HG02642 (cell line): ENCODE measurements at regions not wholly inside any gene's neighbourhood (a gene's known extent, or its start where the extent isn't known, plus 50 kb on each side); places are given as distances from the start of the nearest gene placed in this dataset.
"Not testable (repeated sequence)": the region's sequence is repeated elsewhere in the genome, so short reads cannot be mapped to it uniquely, and the experiment has no call there.

ENCODE experiments used
- ATAC-seq: cut with Tn5 transposase; IDR thresholded peaks from one replicate; pipeline ENCODE4 v1.9.1; 2021; ENCODE audit warnings: mild to moderate bottlenecking; ENCODE audit not compliant: unreplicated experiment, poor library complexity

DNA sequence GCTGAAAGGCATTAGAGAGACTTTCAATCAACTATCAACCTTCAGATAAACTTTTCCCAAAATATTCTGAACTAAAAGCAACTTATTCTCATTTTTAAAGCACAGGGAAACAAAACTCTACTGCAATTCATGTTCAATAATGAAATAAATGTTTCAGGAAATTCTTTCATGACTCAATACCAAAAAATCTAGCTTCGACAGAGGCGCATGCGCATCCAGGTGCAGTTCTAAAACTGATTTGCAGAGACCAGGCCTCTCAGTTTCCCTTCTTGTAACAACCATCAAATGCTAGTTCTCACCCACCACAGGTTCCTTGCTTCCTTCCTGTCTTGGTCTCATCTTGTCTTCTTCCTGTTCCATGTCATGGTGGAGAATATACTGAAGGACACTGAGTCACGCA, 55.3 kb upstream of the NRBF2 start:
- ATAC-seq: no peak

DNA sequence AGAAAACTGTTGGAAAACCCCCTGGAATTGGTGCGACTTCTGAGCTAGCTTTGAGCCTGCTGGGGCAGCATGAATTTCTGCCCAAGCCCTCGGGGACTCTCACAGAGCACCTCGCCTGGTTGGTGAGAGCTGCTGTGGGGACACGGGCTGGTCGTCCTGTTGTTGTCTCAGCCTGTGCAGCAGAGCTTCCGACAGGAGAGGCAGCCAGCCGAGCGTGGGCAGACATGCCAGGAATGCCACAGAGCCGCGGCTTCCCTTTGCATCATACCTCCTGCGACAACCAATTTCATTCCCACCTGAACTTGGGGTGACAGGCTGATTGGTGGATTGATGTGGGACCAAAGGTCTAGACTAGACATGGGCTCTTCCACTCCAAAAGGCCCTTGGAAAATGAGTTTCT, 60.2 kb upstream of the NRBF2 start:
- no peak for ATAC-seq

DNA sequence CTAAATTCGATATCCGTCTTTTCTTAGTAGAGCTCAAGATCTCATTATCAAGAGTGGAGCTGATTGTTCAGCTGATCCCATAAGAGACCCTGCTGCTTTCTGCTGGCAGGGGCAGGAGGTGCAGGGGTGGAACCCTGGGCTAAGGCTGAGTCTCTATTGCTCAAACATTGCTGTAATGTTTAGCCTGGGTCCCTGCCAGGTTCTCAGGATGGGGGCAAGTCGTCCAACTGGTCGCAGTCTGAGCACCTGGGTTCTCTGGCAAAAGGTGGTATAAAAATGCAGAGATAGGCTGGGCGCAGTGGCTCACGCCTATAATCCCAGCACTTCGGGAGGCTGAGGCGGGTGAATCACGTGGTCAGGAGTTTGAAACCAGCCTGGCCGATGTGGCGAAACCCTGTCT, 62.0 kb upstream of the NRBF2 start:
- ATAC-seq: no peak

DNA sequence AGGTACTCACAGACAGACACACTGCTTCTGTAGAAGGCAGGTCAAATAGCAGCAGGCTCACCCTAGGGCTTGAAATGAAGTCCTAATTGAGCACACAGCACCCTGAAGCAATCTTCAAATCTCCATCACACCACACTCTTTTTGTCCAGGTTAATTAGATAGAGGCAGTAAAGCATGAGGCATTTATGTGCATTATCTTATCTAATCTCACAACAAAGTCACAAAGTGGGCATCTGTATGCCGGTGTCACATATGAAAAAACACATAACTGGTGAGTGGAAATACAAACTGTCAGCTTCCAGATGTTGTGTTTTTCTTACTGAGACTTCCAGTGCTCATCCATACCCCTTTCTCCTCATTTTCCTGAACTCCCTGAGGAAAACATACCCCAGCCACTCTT, 63.8 kb upstream of the NRBF2 start:
- ATAC-seq: no peak

DNA sequence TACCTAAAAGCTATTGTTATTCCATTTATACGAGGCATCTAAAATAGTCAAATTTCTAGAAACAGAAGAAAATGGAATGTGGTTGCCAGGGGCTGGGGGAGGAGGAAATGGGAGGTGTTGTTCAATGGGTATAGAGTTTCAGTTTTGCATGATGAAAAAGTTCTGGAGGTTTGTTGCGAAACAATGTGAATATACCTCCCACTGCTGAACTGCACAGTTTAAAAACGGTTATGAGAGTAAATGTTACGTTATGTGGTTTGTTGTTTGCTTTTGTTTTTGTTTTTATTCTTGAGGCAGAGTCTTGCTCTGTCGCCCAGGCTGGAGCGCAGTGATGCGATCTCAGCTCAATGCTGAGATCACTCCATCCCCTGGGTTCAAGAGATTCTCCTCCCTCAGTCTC, 64.9 kb upstream of the NRBF2 start:
- no peak for ATAC-seq

DNA sequence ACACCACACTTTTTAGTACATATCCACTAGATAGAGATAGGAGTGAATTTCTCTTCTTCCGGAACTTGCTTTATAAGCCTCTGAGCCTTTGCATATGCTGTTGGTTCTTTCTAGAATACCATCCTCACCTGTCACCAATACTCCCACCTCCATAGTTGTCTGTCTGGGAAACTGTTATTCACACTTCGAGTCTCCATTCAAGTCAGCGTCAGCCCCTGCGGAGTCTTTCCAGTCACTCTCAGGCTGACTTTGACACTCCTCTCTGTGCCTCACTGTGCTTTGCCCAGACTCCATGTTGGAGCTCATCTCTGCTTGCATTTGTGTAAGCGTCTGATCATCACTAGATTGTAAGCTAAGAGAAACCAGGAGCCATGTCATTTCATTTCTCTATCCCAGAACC, 66.5 kb upstream of the NRBF2 start:
- ATAC-seq: no peak

DNA sequence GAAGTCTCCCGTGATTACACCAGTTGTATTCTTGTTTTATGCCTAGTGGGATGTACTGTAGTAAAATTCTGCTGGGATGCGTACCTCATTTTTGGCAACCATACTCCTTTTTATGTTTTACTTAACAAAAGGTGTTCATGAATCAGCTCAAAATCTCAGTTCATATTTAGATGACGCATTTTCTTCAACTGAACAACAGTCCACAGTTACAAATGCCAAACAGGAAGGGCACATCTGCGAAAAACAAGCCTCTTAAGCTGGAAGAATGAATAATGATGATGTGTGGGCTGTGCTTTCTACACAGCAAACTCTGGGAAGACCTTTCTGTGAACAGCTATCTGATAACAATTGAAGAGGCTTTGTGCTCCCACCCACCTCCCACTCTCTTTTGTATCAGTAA, 68.4 kb upstream of the NRBF2 start:
- no peak for ATAC-seq

DNA sequence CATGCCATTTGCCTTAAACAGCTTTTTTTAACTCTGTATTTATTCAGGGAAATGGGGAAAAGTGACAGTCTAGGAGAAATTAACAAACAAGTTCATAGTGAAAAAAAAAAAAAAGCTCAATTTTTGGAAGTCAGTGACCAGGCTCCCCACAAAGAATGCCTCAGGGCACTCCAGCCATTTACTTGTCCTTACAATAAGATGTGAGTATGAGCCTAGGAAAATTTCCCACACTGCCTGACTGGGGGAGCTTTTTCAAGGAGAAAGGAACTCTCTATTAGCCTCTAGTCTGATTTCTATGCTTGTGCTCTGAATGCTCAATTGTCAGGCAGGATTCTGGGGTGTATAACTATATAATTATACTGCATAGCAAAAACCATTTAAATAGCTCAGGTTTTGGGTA, 74.9 kb upstream of the NRBF2 start:
- no peak for ATAC-seq

DNA sequence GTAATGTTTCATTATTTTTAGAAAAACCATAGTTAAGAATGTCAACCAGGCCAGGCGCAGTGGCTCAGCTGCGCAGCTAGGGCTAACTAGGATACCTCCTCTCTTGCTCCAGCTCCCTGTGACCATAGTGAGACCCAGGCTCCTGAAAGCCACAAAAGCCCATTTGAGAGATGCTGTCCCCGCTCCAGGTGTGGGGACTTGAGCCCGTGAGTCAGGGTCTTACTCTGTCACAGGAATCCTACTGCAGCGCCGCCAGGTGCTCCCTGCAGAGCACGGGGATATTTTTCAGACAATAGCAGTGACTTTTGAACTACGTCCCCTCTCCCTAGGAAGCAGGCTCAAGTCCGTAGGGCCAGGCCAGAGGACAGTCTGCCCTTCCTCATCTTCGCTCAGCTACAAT, 75.6 kb upstream of the NRBF2 start:
- no peak for ATAC-seq

DNA sequence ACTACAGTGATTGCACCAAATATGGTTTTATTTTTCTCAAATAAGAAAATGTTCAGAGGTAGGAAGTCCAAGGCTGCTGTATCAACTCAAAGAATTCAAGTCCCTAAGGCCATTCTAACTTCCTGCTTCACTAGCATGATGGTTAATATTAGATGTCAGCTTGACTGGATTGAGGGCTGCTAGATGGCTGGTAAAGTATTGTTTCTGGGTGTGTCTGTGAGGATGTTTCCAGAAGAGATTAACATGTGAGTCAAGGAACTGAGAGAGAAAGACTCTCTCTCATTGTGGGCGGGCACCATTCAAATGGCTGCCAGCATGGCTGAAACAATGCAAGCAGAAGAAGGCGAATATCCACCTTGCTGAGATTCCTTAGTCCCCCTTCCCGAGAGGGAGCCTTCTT, 77.4 kb upstream of the NRBF2 start:
- ATAC-seq: no peak

DNA sequence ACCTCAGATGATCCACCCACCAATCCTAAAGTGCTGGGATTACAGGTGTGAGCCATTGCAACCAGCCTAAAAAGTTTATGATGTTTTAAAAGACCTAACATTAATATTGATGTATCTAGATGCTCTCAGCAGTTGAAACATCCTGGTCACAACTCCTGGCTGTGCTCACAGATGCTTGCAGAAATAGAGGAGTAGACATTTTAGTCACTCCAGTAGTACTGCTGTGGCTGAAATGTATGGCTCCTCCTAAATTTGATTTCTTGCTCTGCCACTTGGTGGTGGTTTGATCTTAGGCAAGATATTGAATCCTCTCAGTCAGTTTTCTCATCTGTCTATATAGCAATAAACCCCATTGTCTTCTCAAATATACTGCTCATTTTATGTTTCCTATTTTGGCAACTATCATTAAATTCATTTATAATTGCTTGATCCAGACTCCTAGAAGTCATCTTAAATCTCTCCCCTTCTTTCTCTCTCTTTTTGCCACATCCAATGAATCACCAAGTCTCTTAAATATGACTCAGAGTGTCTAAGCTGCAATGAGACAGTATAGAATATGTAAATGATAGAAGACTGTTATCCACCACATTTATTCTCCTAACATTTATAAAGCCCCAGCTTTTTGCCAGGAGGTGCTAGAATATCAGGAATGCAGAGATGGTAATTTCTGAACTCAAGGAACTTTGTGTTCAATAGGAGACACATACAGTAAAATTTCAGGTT, 78.1 kb upstream of the NRBF2 start:
- no peak for ATAC-seq

DNA sequence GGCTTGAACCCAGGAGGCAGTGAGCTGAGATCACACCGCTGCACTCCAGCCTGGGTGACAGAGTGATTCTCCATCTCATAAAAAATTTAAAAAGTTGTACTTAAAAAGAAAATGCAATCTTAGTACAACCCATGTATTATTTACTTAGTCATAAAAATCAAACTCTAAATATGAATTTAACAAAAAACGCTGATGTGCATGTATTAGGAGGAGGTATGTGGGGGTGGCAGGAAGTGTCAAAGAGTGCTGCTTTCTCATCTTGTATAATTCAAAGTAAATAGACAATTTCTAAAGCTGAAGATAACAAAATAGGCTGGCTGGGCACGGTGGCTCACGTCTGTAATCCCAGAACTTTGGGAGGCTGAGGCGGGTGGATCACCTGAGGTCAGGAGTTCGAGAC, 81.0 kb upstream of the NRBF2 start:
- ATAC-seq: no peak

DNA sequence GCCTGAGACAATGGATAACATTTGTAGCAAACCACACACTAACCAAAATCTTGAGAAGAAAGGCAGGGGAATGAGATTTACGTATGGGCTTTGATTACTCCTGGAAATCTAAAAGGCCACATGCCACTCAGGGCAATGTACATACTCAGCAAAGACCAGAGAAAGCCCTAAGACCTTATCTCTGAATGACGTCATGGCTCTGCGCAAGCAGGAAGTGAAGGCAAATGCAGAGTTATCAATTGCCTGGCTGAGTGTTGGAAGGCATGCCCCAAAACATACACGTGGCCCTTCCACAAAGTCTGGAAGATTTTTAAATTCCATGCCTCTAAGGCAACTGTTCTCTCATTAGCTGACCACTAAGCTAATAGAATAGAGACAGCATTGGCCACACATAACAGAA, 90.9 kb upstream of the NRBF2 start:
- no peak for ATAC-seq

DNA sequence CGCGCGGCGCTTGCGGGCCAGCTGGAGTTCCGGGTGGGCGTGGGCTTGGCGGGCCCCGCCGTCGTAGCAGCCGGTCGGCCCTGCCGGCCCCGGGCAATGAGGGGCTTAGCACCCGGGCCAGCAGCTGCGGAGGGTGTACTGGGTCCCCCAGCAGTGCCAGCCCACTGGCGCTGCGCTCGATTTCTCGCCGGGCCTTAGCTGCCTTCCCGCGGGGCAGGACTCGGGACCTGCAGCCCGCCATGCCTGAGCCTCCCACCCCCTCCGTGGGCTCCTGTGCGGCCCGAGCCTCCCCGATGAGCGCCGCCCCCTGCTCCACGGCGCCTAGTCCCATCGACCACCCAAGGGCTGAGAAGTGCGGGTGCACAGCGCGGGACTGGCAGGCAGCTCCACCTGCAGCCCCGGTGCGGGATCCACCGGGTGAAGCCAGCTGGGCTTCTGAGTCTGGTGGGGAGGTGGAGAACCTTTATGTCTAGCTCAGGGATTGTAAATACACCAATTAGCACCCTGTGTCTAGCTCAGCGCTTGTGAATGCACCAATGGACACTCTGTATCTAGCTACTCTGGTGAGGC, 99.4 kb upstream of the NRBF2 start:
- ATAC-seq: not testable (repeated sequence)

DNA sequence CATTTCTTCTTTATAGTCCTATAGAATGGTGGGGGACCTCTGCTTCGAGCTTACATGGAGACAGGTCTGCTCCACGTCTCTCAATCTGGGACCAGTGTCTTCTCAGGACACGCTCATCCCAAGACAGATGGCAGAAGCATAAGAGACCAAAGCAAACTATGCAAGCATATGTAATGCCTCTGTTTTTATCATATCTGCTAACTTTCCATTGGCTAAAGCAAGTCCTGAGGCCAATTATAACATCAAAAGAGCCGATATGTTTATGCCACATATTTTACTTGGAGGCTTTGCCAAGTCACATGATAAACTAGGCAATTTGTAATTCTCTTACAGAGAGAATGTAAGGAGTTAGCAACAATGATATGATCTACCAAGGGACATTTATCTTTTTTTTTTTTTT, 102.6 kb upstream of the NRBF2 start:
- no peak for ATAC-seq

DNA sequence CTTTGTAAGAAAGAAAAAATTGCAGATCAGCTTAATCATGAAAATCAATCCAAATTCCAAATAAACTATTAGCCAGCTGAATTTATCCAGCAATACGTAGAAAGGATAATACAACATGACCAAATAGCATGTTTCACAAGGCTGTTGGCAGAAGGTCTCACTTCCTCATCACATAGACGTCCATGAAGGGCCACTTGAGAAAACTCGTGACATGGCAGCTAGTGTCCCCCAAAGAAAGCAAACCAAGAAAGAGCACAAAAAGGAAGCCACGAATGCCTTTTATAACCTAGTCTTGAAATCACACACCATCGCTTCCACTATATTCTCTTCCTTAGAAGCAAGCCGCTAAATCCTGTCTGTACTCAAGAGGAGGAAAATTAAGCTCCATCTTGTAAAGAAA, 105.6 kb upstream of the NRBF2 start:
- no peak for ATAC-seq

DNA sequence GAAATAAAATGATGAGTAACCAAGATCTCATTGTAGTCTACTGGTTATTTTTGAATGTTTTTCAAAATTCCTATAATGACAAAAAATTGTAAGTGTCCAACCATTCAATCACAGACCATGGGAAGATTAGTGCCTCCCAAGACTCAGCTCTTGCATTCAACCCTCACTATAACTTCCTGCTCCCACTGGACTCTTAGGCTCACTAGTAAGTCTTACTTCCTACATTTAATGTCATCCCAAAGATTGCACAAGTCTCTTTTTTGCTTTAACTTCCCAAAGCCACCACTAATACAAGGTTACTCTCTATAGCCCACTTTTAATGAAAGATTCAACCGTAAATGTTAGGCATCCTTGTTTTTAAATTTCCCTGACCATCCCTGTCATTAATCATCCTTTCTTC, 111.9 kb upstream of the NRBF2 start:
- ATAC-seq: no peak

DNA sequence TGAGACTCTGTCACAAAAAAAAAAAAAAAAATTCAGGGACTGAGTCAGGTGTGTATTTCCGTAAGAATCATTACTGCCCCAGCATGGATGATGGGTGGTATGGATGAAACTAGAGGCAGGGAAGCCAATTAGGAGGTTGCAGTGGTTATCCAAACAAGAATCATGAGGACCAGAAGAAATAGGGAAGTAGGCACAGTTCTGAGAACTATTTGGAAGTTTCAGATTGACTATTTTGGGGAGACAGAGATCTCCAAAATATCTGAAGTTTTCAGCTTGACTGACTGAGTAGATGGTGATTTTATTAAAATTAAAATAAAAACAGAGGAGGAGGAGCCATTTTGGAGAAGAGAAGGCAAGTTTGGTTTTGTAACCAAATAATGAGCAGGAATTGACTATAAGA, 119.4 kb upstream of the NRBF2 start:
- no peak for ATAC-seq

DNA sequence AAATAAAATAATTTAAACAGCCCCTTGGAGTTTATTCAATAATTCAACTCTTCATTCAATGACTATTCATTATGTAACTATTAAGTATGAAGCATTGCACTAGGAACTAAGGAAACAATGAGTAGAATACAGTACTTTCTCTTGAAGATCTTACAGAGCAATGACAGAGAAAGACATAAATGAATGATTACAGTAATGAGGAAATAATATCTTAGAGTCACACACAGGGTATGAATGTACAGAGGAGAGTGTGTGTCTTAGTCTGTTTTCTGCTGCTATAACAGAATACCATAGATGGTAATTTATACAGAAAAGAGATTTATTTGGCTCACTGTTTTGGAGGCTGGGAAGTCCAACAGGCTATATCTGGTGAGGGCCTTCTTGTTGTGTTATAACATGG, 120.5 kb upstream of the NRBF2 start:
- no peak for ATAC-seq

DNA sequence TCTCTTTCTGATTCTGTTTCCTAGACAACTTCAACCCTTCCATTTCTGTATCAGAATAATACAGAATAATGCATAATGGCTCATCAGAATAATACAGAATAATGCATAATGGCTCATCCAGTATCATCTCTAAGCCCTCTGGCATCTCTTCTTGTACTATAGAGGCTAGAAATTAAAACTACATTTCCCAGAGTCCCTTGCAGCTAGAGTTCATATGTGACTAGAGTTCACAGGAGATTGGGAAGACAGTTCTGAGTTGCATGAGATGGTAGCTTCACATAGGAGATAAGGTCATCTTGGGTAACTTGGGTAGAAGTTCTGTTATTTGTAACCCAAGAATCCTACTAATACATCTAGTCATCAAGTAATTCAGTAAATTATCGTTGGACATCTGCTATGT, 122.9 kb upstream of the NRBF2 start:
- ATAC-seq: no peak

DNA sequence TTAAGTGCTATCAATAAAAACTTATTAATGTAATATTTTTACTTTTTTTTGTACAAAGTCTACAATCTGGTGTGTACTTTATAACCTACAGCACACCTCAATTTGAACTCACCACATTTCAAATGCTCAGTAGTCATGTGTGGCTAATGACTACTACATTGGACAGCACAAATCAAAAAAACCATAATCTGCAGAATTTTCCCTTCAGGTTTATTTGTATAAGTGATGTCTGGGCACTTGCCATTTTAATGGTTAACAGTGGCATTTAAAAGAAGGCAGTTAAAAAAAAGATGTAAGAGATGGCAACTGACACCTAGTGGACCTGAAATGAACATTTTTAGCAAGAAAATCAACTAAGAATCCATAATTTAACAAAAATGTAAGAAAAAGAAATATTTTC, 124.6 kb upstream of the NRBF2 start:
- ATAC-seq: no peak

DNA sequence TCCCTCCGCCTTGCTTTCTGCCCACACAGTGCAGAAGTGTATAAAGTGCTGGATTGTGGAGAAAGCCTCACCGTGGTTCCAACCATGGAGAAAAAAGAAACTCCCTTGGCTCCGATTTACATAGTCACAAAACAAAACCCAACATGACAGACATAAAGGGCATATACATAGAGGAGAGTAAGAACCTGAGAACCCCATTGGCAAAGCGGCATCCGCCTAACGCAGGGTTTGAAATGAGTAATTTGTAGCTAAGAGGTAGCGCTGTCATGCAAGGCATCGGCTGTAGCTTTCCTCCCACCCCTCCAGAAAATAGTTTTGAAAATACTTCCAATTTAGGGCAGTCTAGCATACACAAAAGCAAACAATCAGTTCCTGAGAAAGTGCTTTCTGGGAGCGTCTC, 126.0 kb upstream of the NRBF2 start:
- ATAC-seq: no peak

DNA sequence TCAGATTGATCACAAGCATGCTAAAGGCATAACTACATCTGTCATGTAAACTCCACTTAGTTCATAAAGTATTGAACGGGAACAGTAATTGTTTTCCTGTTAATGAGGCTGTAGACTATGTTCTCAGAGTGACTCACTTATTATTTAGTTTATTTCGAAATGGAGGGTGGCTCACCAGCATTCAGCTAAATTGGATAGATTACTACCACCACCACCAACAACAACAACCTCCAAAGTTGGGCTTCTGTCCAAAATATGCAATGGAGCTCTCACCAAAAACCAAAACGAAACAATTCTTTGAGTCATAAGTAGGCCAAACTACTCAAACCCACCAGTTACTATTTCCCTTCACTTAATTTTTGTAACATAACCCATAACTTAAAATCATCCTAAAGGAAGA, 127.9 kb upstream of the NRBF2 start:
- no peak for ATAC-seq
